Gastroesophageal sphincter (tissue), 4 donors: ENCODE measurements at regions not wholly inside any gene's neighbourhood (a gene's known extent, or its start where the extent isn't known, plus 50 kb on each side); places are given as distances from the start of the nearest gene placed in this dataset.
A peak's percentile ranks its signal among the peaks of the same experiment; 100 is the strongest.

Experiments used
- ATAC-seq: fragments of 150-250 bp; one replicate; pipeline ENCODE4 v1.9.1; 2016; ENCODE audit warnings: mild to moderate bottlenecking, moderate library complexity
- H3K27ac ChIP-seq, 4 donors: fragments of 200-600 bp; sonication (generic) in 3 of 4; 1 replicate in 3 of 4; 2 replicates in 1 of 4; pipeline ENCODE4 v1.5.1; 2016 to 2019
- H3K27me3 ChIP-seq: fragments of 200-600 bp; sonication (generic); one replicate; pipeline ENCODE4 v1.5.1; 2019
- H3K36me3 ChIP-seq, 2 donors: fragments of 200-600 bp; sonication (generic); one replicate each; pipeline ENCODE4 v1.5.1; 2019; ENCODE audit warnings: control low read depth in 1 of 2
- H3K4me1 ChIP-seq, 3 donors: fragments of 200-600 bp; sonication (generic); 1 replicate in 2 of 3; 2 replicates in 1 of 3; pipeline ENCODE4 v1.5.1; 2016 to 2019; ENCODE audit warnings: control low read depth in 2 of 3
- H3K4me3 ChIP-seq, 2 donors: fragments of 200-600 bp; sonication (generic); one replicate each; pipeline ENCODE4 v1.5.1; 2019; ENCODE audit warnings: mild to moderate bottlenecking in 1 of 2, moderate library complexity in 1 of 2
- H3K9me3 ChIP-seq, 3 donors: fragments of 200-600 bp; sonication (generic); one replicate each; pipeline ENCODE4 v1.5.1; 2017 to 2019; ENCODE audit warnings: control low read depth in 2 of 3
- CTCF ChIP-seq, 4 experiments: fragments of 200-600 bp in 2 of 4; fragments of 450-650 bp in 2 of 4; sonication (generic) in 1 of 4; IDR thresholded peaks; one replicate each; pipeline ENCODE4 v1.5.1; 2017 to 2019; ENCODE audit warnings: antibody characterized with exemption in 4 of 4, mild to moderate bottlenecking in 2 of 4, moderate library complexity in 2 of 4
- EP300 ChIP-seq: sonication (generic); formaldehyde crosslinking; IDR thresholded peaks from one replicate; pipeline ENCODE4 v1.6.1; 2017; ENCODE audit warnings: antibody characterized with exemption, mild to moderate bottlenecking
- POLR2A ChIP-seq, 2 donors: fragments of 450-650 bp; IDR thresholded peaks; one replicate each; pipeline ENCODE4 v1.6.1; 2017; ENCODE audit warnings: antibody characterized with exemption in 2 of 2, mild to moderate bottlenecking in 2 of 2, moderate library complexity in 1 of 2
- POLR2AphosphoS5 ChIP-seq: sonication (generic); formaldehyde crosslinking; IDR thresholded peaks from one replicate; pipeline ENCODE4 v1.6.1; 2017; ENCODE audit warnings: antibody characterized with exemption
- WGBS, 2 donors: methylation state at CpG; one replicate each; pipeline ENCODE4 v1.1.5; 2018; ENCODE audit warnings: low coverage in 1 of 2; 5-methylcytosine and 5-hydroxymethylcytosine counted together

GRCh38 chr9:126123927-126124326, 202.7 kb upstream of the MVB12B start:
- no peak overlapping the region for H3K4me3 ChIP-seq
- no peak for ATAC-seq
- H3K36me3 ChIP-seq, result no peaks in the 10 kb centered on the region
- peaks cover 0 to 27% (median 4%) of the 10 kb centered on the region in 3 donors for H3K4me1 ChIP-seq
- no peaks in the 10 kb centered on the region for H3K27me3 ChIP-seq
- no peak overlapping the region for H3K27ac ChIP-seq
- TF ChIP-seq EP300 (no peak), POLR2AphosphoS5 (no peak), CTCF (IDR thresholded peaks at IDR 0.05) (no peak), POLR2A (IDR thresholded peaks at IDR 0.05) (no peak)
- no peaks in the 10 kb centered on the region for H3K9me3 ChIP-seq
- WGBS, 2 donors, result 33 to 46% methylated on average over 4 to 7 of the region's 7 CpGs

- WGBS, 2 donors, result 6 to 29% methylated on average over 7 to 8 of the region's 8 CpGs
- Histone ChIP-seq H3K36me3 (no peaks in the 10 kb centered on the region), H3K27me3 (no peaks in the 10 kb centered on the region), H3K27ac (peak overlapping the region in 3 of 4 donors; percentile 18 to 64 (median 33)), H3K4me1 (peaks cover 0 to 27% (median 4%) of the 10 kb centered on the region in 3 donors), H3K9me3 (no peaks in the 10 kb centered on the region), H3K4me3 (peak overlapping the region in 1 of 2 donors; percentile 12)
- TF ChIP-seq POLR2A (IDR thresholded peaks at IDR 0.05) (no peak), POLR2AphosphoS5 (peak; percentile 50)
- ATAC-seq, result no peak
Observed at GRCh38 chr9:126125177-126125576, 201.5 kb upstream of the MVB12B start.

DNA sequence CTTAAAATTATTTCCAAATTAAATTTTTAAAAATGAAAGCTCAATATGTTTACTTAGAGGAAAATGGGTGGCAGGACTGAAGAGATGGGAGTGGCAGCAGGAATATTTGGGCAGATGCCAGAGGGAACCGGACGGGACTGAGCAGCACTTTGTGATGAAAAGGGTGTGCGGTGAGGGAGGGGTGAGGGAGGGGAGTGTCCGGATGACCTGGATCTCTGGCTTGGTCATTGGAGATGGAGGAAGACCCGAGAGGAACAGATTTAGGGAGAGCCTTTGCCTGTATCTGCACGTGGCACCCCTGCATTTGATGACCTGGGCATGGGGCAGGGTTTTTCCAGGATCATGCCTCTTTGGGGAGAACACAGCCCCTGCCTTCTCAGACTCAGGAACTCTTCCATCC, 201.1 kb upstream of the MVB12B start:
- peak overlapping the region in 3 of 4 donors; percentile 18 to 64 (median 33) for H3K27ac ChIP-seq

GRCh38 chr9:126125992-126126409, 200.6 kb upstream of the MVB12B start:
- no peaks in the 10 kb centered on the region for H3K27me3 ChIP-seq
- TF ChIP-seq POLR2AphosphoS5 (no peak), POLR2A (IDR thresholded peaks at IDR 0.05) (no peak), EP300 (no peak)

More for the DNA sequence above, 201.1 kb upstream of the MVB12B start:
- Histone ChIP-seq H3K27me3 (no peaks in the 10 kb centered on the region), H3K4me1 (peaks cover 0 to 27% (median 4%) of the 10 kb centered on the region in 3 donors), H3K9me3 (no peaks in the 10 kb centered on the region), H3K4me3 (peak overlapping the region in 1 of 2 donors; percentile 12), H3K36me3 (no peaks in the 10 kb centered on the region)
- ATAC-seq, result no peak
- WGBS, 2 donors, result 3 to 28% methylated on average over 4 to 5 of the region's 6 CpGs
- TF ChIP-seq EP300 (no peak), POLR2AphosphoS5 (no peak), CTCF (IDR thresholded peaks at IDR 0.05) (no peak), POLR2A (IDR thresholded peaks at IDR 0.05) (no peak)

GRCh38 chr9:126126807-126127206, 199.8 kb upstream of the MVB12B start:
- H3K36me3 ChIP-seq, result no peaks in the 10 kb centered on the region
- peaks cover 0 to 27% (median 4%) of the 10 kb centered on the region in 3 donors for H3K4me1 ChIP-seq
- TF ChIP-seq EP300 (no peak), POLR2AphosphoS5 (no peak), CTCF (IDR thresholded peaks at IDR 0.05) (no peak), POLR2A (IDR thresholded peaks at IDR 0.05) (no peak)
- no peaks in the 10 kb centered on the region for H3K9me3 ChIP-seq
- WGBS, 2 donors, result 57 to 90% methylated on average over 1 to 3 of the region's 5 CpGs
- H3K27ac ChIP-seq, result peak overlapping the region in 1 of 4 donors; percentile 64
- ATAC-seq, result no peak
- no peaks in the 10 kb centered on the region for H3K27me3 ChIP-seq
- no peak overlapping the region for H3K4me3 ChIP-seq

More at GRCh38 chr9:126125992-126126409, 200.6 kb upstream of the MVB12B start:
- no peak for ATAC-seq
- Histone ChIP-seq H3K4me3 (no peak overlapping the region), H3K27ac (peak overlapping the region in 3 of 4 donors; percentile 18 to 64 (median 33)), H3K36me3 (no peaks in the 10 kb centered on the region), H3K9me3 (no peaks in the 10 kb centered on the region), H3K4me1 (peaks cover 0 to 27% (median 4%) of the 10 kb centered on the region in 3 donors)
- WGBS, 2 donors, result no CpG with 5 or more reads among the region's 4 CpGs

DNA sequence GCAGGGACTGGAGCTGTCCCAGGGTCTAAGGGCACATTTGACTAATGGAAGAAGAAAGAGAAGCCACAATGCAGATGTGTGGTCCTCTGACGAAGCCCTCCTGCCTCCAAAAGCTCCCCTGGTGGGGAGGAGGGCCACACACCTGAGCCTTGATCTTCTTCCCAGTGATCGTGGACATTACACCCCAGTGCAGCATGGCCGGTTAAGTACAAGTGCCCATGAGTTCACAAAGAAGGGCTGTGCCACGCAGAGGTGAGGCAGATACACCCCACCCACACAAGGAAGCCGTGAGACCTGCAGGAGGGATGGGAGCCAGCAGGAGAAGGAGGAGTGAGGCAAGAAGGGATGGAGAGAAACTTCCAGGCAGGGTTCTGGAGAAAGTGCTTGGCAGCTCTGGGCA, 199.0 kb upstream of the MVB12B start:
- ATAC-seq, result no peak
- WGBS, 2 donors, result 51 to 87% methylated on average over 3 of the region's 5 CpGs
- TF ChIP-seq CTCF (IDR thresholded peaks at IDR 0.05) (no peak), POLR2A (IDR thresholded peaks at IDR 0.05) (no peak), POLR2AphosphoS5 (no peak), EP300 (no peak)
- Histone ChIP-seq H3K27me3 (no peaks in the 10 kb centered on the region), H3K9me3 (no peaks in the 10 kb centered on the region), H3K27ac (no peak overlapping the region), H3K4me3 (no peak overlapping the region), H3K36me3 (no peaks in the 10 kb centered on the region), H3K4me1 (peaks cover 0 to 27% (median 4%) of the 10 kb centered on the region in 3 donors)
